Gastrocnemius medialis (tissue), 4 donors: ENCODE measurements at regions not wholly inside any gene's neighbourhood (a gene's known extent, or its start where the extent isn't known, plus 50 kb on each side); places are given as distances from the start of the nearest gene placed in this dataset.

Experiments used
- ATAC-seq, 2 donors: fragments of 150-250 bp; one replicate each; pipeline ENCODE4 v1.9.1; 2016
- DNase-seq, 2 donors: peaks; one replicate each; pipeline ENCODE4 v3.0.0-alpha.2; 2019
- H3K27ac ChIP-seq, 4 donors: fragments of 200-600 bp; sonication (generic); 1 replicate in 1 of 4; 2 replicates in 3 of 4; pipeline ENCODE4 v1.5.1; 2016 to 2018; ENCODE audit warnings: mild to moderate bottlenecking in 2 of 4, moderate library complexity in 1 of 4
- H3K27me3 ChIP-seq, 3 donors: fragments of 200-600 bp; sonication (generic) in 2 of 3; 1 replicate in 1 of 3; 2 replicates in 2 of 3; pipeline versions ENCODE4 v1.5.1 to v1.6.0; 2016 to 2019; ENCODE audit warnings: mild to moderate bottlenecking in 1 of 3, moderate library complexity in 1 of 3
- H3K36me3 ChIP-seq, 2 donors: fragments of 200-600 bp; sonication (generic) in 1 of 2; one replicate each; pipeline ENCODE4 v1.5.1; 2017 to 2018
- H3K4me1 ChIP-seq, 2 donors: fragments of 200-600 bp; sonication (generic) in 1 of 2; one replicate each; pipeline ENCODE4 v1.5.1; 2016 to 2017; ENCODE audit warnings: mild to moderate bottlenecking in 2 of 2
- H3K4me3 ChIP-seq, 4 donors: fragments of 200-600 bp; sonication (generic) in 3 of 4; 1 replicate in 1 of 4; 2 replicates in 3 of 4; pipeline ENCODE4 v1.5.1; 2016 to 2019; ENCODE audit warnings: mild to moderate bottlenecking in 2 of 4
- H3K9me3 ChIP-seq, 3 donors: fragments of 200-600 bp; sonication (generic) in 2 of 3; 1 replicate in 1 of 3; 2 replicates in 2 of 3; pipeline ENCODE4 v1.5.1; 2016 to 2019
- CTCF ChIP-seq, 5 experiments: fragments of 450-650 bp in 3 of 5; fragments of 200-600 bp in 2 of 5; sonication (generic) in 2 of 5; IDR thresholded peaks in 4 of 5; conservative IDR thresholded peaks in 1 of 5; 1 replicate in 4 of 5; 2 replicates in 1 of 5; pipeline ENCODE4 v1.5.1; 2016 to 2019; ENCODE audit warnings: antibody characterized with exemption in 5 of 5, mild to moderate bottlenecking in 3 of 5, moderate library complexity in 3 of 5
- POLR2A ChIP-seq, 2 donors: fragments of 450-650 bp; IDR thresholded peaks; one replicate each; pipeline ENCODE4 v1.6.1; 2017; ENCODE audit warnings: antibody characterized with exemption in 2 of 2, mild to moderate bottlenecking in 2 of 2, moderate library complexity in 2 of 2
- in situ Hi-C, 4 donors: fragments of 200-750 bp; cut with MboI; loops; one replicate each; pipeline versions ENCODE4 v1.15.0 to v1.8.0; 2017; ENCODE audit warnings: low sequenced_read_pairs in 4 of 4
- intact Hi-C: fragments of 100-400 bp; cut with DNase I; formaldehyde crosslinking; loops from one replicate; pipeline ENCODE4 v1.15.1; 2023; ENCODE audit warnings: low total_unique reads

DNA sequence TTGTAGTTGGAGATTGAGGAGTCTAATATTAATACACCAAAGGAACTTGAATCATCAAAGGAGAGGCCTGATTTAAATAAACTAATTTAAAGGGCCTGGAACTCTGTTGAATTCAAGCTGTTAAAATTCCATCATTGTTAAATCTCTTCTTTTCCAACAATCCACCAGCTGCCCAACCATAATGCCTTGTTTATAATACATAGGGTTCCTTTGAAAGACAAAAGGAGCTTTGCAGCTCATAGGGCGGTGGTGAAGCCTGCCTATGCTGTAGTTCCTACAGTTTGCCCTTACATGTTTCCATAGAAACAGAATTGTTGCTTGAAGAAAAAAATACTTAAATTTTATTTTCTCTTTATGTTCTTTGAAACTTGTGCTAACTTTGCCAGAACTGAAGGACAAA is 102.8 kb downstream of the GLUD2 start:
- no peak for TF ChIP-seq POLR2A (IDR thresholded peaks at IDR 0.05)
- TF ChIP-seq CTCF (IDR thresholded peaks at IDR 0.05 in 4 of 5, conservative IDR thresholded peaks at IDR 0.05 in 1 of 5) = no peak
- intact Hi-C loops = no loop called here
- no peak overlapping the region for H3K4me3 ChIP-seq
- in situ Hi-C loops = no loop called here
- no peak for ATAC-seq
- DNase-seq = no peak
- no peak overlapping the region for H3K27ac ChIP-seq
- no peaks in the 10 kb centered on the region for H3K36me3 ChIP-seq
- no peaks in the 10 kb centered on the region for H3K27me3 ChIP-seq
- H3K9me3 ChIP-seq = no peaks in the 10 kb centered on the region
- no peaks in the 10 kb centered on the region for H3K4me1 ChIP-seq

DNA sequence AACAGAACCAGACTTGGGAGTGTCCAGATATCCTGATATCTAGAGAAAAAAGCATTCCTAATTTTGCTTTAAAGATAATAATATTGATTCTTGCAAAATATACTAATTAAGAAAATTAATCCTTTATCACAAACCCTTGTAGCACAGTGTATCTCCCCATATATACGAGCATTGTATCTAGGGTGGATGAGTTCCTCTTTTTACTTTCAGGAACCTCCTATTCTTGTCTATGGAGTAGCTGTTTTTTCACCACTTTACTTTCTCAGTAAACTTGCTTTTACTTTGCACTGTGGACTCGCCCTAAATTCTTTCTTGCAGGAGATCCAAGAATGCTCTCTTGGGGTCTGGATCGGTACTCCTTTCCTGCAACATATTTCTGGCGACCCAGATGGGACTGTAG is 103.9 kb downstream of the GLUD2 start:
- Histone ChIP-seq H3K4me1 (no peaks in the 10 kb centered on the region), H3K27ac (no peak overlapping the region), H3K4me3 (no peak overlapping the region), H3K27me3 (no peaks in the 10 kb centered on the region), H3K9me3 (no peaks in the 10 kb centered on the region), H3K36me3 (no peaks in the 10 kb centered on the region)
- intact Hi-C loops (no loop called here), in situ Hi-C loops (no loop called here)
- TF ChIP-seq CTCF (IDR thresholded peaks at IDR 0.05 in 4 of 5, conservative IDR thresholded peaks at IDR 0.05 in 1 of 5) (no peak), POLR2A (IDR thresholded peaks at IDR 0.05) (no peak)
- ATAC-seq (no peak), DNase-seq (no peak)

GRCh38 chrX:121154858-121155404 is 107.5 kb downstream of the GLUD2 start:
- H3K4me3 ChIP-seq = no peak overlapping the region
- H3K27ac ChIP-seq = no peak overlapping the region
- in situ Hi-C loops (no loop called here), intact Hi-C loops (no loop called here)
- no peak for ATAC-seq
- no peaks in the 10 kb centered on the region for H3K36me3 ChIP-seq
- no peaks in the 10 kb centered on the region for H3K9me3 ChIP-seq
- DNase-seq = no peak
- no peak for TF ChIP-seq POLR2A (IDR thresholded peaks at IDR 0.05)
- no peak for TF ChIP-seq CTCF (IDR thresholded peaks at IDR 0.05 in 4 of 5, conservative IDR thresholded peaks at IDR 0.05 in 1 of 5)
- H3K27me3 ChIP-seq = no peaks in the 10 kb centered on the region
- H3K4me1 ChIP-seq = no peaks in the 10 kb centered on the region

- DNase-seq = no peak
- Histone ChIP-seq H3K36me3 (no peaks in the 10 kb centered on the region), H3K27ac (no peak overlapping the region), H3K27me3 (no peaks in the 10 kb centered on the region), H3K4me1 (no peaks in the 10 kb centered on the region), H3K9me3 (no peaks in the 10 kb centered on the region), H3K4me3 (no peak overlapping the region)
- intact Hi-C loops (no loop called here), in situ Hi-C loops (no loop called here)
- ATAC-seq = no peak
- TF ChIP-seq POLR2A (IDR thresholded peaks at IDR 0.05) = no peak
- no peak for TF ChIP-seq CTCF (IDR thresholded peaks at IDR 0.05 in 4 of 5, conservative IDR thresholded peaks at IDR 0.05 in 1 of 5)
These were observed 113.6 kb downstream of the GLUD2 start for GRCh38 chrX:121160987-121161386.

GRCh38 chrX:121161501-121161933 is 114.1 kb downstream of the GLUD2 start:
- in situ Hi-C loops (no loop called here), intact Hi-C loops (no loop called here)
- H3K27ac ChIP-seq = no peak overlapping the region
- H3K36me3 ChIP-seq = no peaks in the 10 kb centered on the region
- TF ChIP-seq CTCF (IDR thresholded peaks at IDR 0.05 in 4 of 5, conservative IDR thresholded peaks at IDR 0.05 in 1 of 5) (no peak), POLR2A (IDR thresholded peaks at IDR 0.05) (no peak)
- no peak overlapping the region for H3K4me3 ChIP-seq
- DNase-seq (no peak), ATAC-seq (no peak)
- H3K9me3 ChIP-seq = no peaks in the 10 kb centered on the region
- H3K4me1 ChIP-seq = no peaks in the 10 kb centered on the region
- no peaks in the 10 kb centered on the region for H3K27me3 ChIP-seq
